T-helper 17 cell (primary cell): ENCODE measurements at regions not wholly inside any gene's neighbourhood (a gene's known extent, or its start where the extent isn't known, plus 50 kb on each side); places are given as distances from the start of the nearest gene placed in this dataset.

Experiments
- ATAC-seq: fragments of 150-1000 bp; cut with Tn5 transposase; 2 replicates; pipeline ENCODE4 v1.10.0; 2021; ENCODE audit warnings: mild to moderate bottlenecking, moderate library complexity
- DNase-seq, 3 donors: peaks; one replicate each; pipeline versions ENCODE4 v3.0.0 to v3.0.0-alpha.2; 2020 to 2021
- H3K9me3 ChIP-seq: one replicate; pipeline ENCODE4 v1.7.0; 2013; ENCODE audit warnings: low read length, mild to moderate bottlenecking; ENCODE audit not compliant: control insufficient read depth, poor library complexity, severe bottlenecking
- H3K27ac Mint-ChIP-seq: one replicate; pipeline ENCODE4 v1.8.0; 2022; ENCODE audit warnings: mild to moderate bottlenecking, moderate library complexity, mixed read lengths
- H3K27me3 Mint-ChIP-seq: one replicate; pipeline ENCODE4 v1.8.0; 2022; ENCODE audit warnings: mixed read lengths
- H3K36me3 Mint-ChIP-seq: one replicate; pipeline ENCODE4 v1.8.0; 2022; ENCODE audit warnings: low read depth, mixed read lengths
- H3K4me1 Mint-ChIP-seq: one replicate; pipeline ENCODE4 v1.8.0; 2022; ENCODE audit warnings: mild to moderate bottlenecking, mixed read lengths
- H3K4me3 Mint-ChIP-seq: one replicate; pipeline ENCODE4 v1.8.0; 2022; ENCODE audit warnings: mild to moderate bottlenecking, moderate library complexity, mixed read lengths

DNA sequence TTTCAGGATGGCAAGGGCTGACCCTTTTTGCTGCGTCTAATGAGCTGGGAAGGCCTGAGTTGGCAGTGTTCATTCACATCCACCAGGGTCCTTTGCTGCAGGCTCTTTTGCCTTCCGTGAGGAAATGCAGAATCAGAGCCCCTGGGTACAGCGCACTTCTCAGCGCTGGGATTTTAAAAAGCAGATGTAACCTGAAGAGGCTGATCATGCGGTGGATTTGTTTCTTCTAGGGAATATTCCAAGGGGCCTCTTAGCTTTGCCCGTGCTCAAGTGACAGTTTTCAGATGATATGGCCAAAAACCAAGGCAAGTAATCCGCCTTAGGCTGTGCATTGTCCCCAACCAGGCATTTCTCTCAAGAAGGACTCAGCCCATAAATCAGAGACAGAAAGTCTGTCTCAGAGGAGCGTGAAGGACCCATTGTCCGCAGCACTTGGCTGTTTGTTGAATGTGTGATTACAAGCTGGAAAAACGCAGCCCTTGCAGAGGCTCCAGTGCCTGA lies 237.6 kb downstream of the PTPRC start:
- Mint-ChIP-seq H3K36me3 (peaks cover 6% of the 10 kb centered on the region), H3K27ac (no peak overlapping the region), H3K4me1 (no peaks in the 10 kb centered on the region), H3K27me3 (no peaks in the 10 kb centered on the region), H3K4me3 (no peak overlapping the region)
- DNase-seq: no peak
- H3K9me3 ChIP-seq: no peaks in the 10 kb centered on the region
- no peak for ATAC-seq

- ATAC-seq: no peak
- Mint-ChIP-seq H3K27ac (no peak overlapping the region), H3K4me1 (no peaks in the 10 kb centered on the region), H3K36me3 (peaks cover 6% of the 10 kb centered on the region), H3K27me3 (no peaks in the 10 kb centered on the region), H3K4me3 (no peak overlapping the region)
- no peak for DNase-seq
- no peaks in the 10 kb centered on the region for H3K9me3 ChIP-seq
Measured at GRCh38 chr1:198878566-198878965, 239.7 kb downstream of the PTPRC start.

- Mint-ChIP-seq H3K4me1 (no peaks in the 10 kb centered on the region), H3K4me3 (no peak overlapping the region), H3K27me3 (no peaks in the 10 kb centered on the region), H3K27ac (no peak overlapping the region), H3K36me3 (peaks cover 4% of the 10 kb centered on the region)
- no peaks in the 10 kb centered on the region for H3K9me3 ChIP-seq
- ATAC-seq: no peak
- no peak for DNase-seq
Measured at GRCh38 chr1:198879711-198880306, 241.0 kb downstream of the PTPRC start.

- peaks cover 2% of the 10 kb centered on the region for H3K4me1 Mint-ChIP-seq
- H3K4me3 Mint-ChIP-seq: no peak overlapping the region
- no peaks in the 10 kb centered on the region for H3K9me3 ChIP-seq
- no peak overlapping the region for H3K27ac Mint-ChIP-seq
- H3K36me3 Mint-ChIP-seq: peaks cover 4% of the 10 kb centered on the region
- H3K27me3 Mint-ChIP-seq: no peaks in the 10 kb centered on the region
- DNase-seq (no peak), ATAC-seq (no peak)
Measured at GRCh38 chr1:198880397-198880796, 241.6 kb downstream of the PTPRC start.

GRCh38 chr1:198880818-198881597 lies 242.2 kb downstream of the PTPRC start:
- no peak for ATAC-seq
- H3K9me3 ChIP-seq: no peaks in the 10 kb centered on the region
- Mint-ChIP-seq H3K36me3 (peaks cover 4% of the 10 kb centered on the region), H3K27ac (no peak overlapping the region), H3K27me3 (no peaks in the 10 kb centered on the region), H3K4me3 (no peak overlapping the region), H3K4me1 (peaks cover 2% of the 10 kb centered on the region)
- no peak for DNase-seq

GRCh38 chr1:198883184-198883583 lies 244.3 kb downstream of the PTPRC start:
- H3K4me3 Mint-ChIP-seq: no peak overlapping the region
- no peaks in the 10 kb centered on the region for H3K9me3 ChIP-seq
- H3K27me3 Mint-ChIP-seq: no peaks in the 10 kb centered on the region
- no peak overlapping the region for H3K27ac Mint-ChIP-seq
- H3K4me1 Mint-ChIP-seq: peaks cover 2% of the 10 kb centered on the region
- no peak for ATAC-seq
- no peak for DNase-seq
- peaks cover 4% of the 10 kb centered on the region for H3K36me3 Mint-ChIP-seq

DNA sequence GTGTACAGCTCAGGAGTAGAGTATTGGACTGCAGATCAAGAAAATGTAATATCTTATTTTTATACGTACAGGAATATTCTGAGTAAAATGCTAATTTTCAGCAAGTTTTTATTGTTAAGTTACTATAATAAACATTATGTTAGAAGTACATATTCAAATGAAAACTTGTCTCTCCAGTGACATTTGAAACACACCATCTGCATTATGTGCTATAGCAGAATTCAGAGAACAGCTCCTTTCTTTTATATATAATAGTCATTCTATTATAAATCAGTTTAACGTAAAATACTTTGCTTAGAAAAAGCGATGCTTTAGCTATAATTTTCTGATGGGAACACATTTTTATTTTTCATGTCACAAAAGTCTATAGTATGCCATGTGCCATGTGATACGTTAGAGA lies 249.0 kb downstream of the PTPRC start:
- Mint-ChIP-seq H3K4me1 (peaks cover 4% of the 10 kb centered on the region), H3K27me3 (no peaks in the 10 kb centered on the region), H3K4me3 (no peak overlapping the region), H3K36me3 (no peaks in the 10 kb centered on the region), H3K27ac (no peak overlapping the region)
- no peak for DNase-seq
- ATAC-seq: no peak
- H3K9me3 ChIP-seq: no peaks in the 10 kb centered on the region

GRCh38 chr1:198888379-198888943 lies 249.6 kb downstream of the PTPRC start:
- H3K27me3 Mint-ChIP-seq: no peaks in the 10 kb centered on the region
- H3K4me3 Mint-ChIP-seq: no peak overlapping the region
- DNase-seq (no peak), ATAC-seq (no peak)
- H3K4me1 Mint-ChIP-seq: peaks cover 4% of the 10 kb centered on the region
- no peaks in the 10 kb centered on the region for H3K36me3 Mint-ChIP-seq
- no peaks in the 10 kb centered on the region for H3K9me3 ChIP-seq
- no peak overlapping the region for H3K27ac Mint-ChIP-seq

GRCh38 chr1:198889101-198889500 lies 250.3 kb downstream of the PTPRC start:
- H3K27me3 Mint-ChIP-seq: no peaks in the 10 kb centered on the region
- no peak for DNase-seq
- H3K36me3 Mint-ChIP-seq: no peaks in the 10 kb centered on the region
- H3K4me3 Mint-ChIP-seq: no peak overlapping the region
- peaks cover 4% of the 10 kb centered on the region for H3K4me1 Mint-ChIP-seq
- no peak overlapping the region for H3K27ac Mint-ChIP-seq
- H3K9me3 ChIP-seq: no peaks in the 10 kb centered on the region
- ATAC-seq: no peak

- Mint-ChIP-seq H3K27ac (no peak overlapping the region), H3K4me3 (no peak overlapping the region), H3K36me3 (no peaks in the 10 kb centered on the region), H3K27me3 (no peaks in the 10 kb centered on the region), H3K4me1 (peaks cover 4% of the 10 kb centered on the region)
- DNase-seq (no peak), ATAC-seq (no peak)
- no peaks in the 10 kb centered on the region for H3K9me3 ChIP-seq
Measured at GRCh38 chr1:198889749-198890148, 250.9 kb downstream of the PTPRC start.

- peaks cover 3% of the 10 kb centered on the region for H3K4me1 Mint-ChIP-seq
- no peak overlapping the region for H3K27ac Mint-ChIP-seq
- ATAC-seq (no peak), DNase-seq (no peak)
- no peaks in the 10 kb centered on the region for H3K9me3 ChIP-seq
- no peaks in the 10 kb centered on the region for H3K36me3 Mint-ChIP-seq
- no peaks in the 10 kb centered on the region for H3K27me3 Mint-ChIP-seq
- H3K4me3 Mint-ChIP-seq: no peak overlapping the region
Measured at GRCh38 chr1:198890214-198890930, 251.5 kb downstream of the PTPRC start.

GRCh38 chr1:198892065-198892464 lies 253.2 kb downstream of the PTPRC start:
- no peak for DNase-seq
- H3K27ac Mint-ChIP-seq: no peak overlapping the region
- no peaks in the 10 kb centered on the region for H3K36me3 Mint-ChIP-seq
- H3K4me3 Mint-ChIP-seq: no peak overlapping the region
- ATAC-seq: no peak
- peaks cover 2% of the 10 kb centered on the region for H3K4me1 Mint-ChIP-seq
- no peaks in the 10 kb centered on the region for H3K9me3 ChIP-seq
- H3K27me3 Mint-ChIP-seq: no peaks in the 10 kb centered on the region

- Mint-ChIP-seq H3K4me3 (no peak overlapping the region), H3K4me1 (peaks cover 2% of the 10 kb centered on the region), H3K27ac (no peak overlapping the region), H3K36me3 (no peaks in the 10 kb centered on the region), H3K27me3 (no peaks in the 10 kb centered on the region)
- no peaks in the 10 kb centered on the region for H3K9me3 ChIP-seq
- ATAC-seq: no peak
- DNase-seq: no peak
Measured at GRCh38 chr1:198893141-198893540, 254.3 kb downstream of the PTPRC start.
